Loucy (cell line): ENCODE measurements at regions not wholly inside any gene's neighbourhood (a gene's known extent, or its start where the extent isn't known, plus 50 kb on each side); places are given as distances from the start of the nearest gene placed in this dataset.
A peak's percentile ranks its signal among the peaks of the same experiment; 100 is the strongest.

Source experiments
- H2AFZ ChIP-seq: fragments of 200-600 bp; sonication (generic); 2 replicates; pipeline ENCODE4 v1.6.0; 2016; ENCODE audit warnings: antibody characterized with exemption, mild to moderate bottlenecking, low read length, moderate library complexity
- H3F3A ChIP-seq: fragments of 200-600 bp; 2 replicates; pipeline ENCODE4 v1.6.0; 2016; ENCODE audit warnings: antibody characterized with exemption, low read depth, mild to moderate bottlenecking
- H3K27me3 ChIP-seq: fragments of 200-600 bp; sonication (generic); 2 replicates; pipeline ENCODE4 v1.6.1; 2014; ENCODE audit warnings: low read length, mild to moderate bottlenecking; ENCODE audit not compliant: insufficient read depth, poor library complexity, severe bottlenecking
- H3K36me3 ChIP-seq: fragments of 200-600 bp; sonication (generic); 2 replicates; pipeline ENCODE4 v1.6.1; 2016; ENCODE audit warnings: low read length; ENCODE audit not compliant: insufficient read depth
- H3K4me1 ChIP-seq: fragments of 200-600 bp; sonication (generic); 2 replicates; pipeline ENCODE4 v1.5.1; 2014; ENCODE audit warnings: low read length, mild to moderate bottlenecking; ENCODE audit not compliant: insufficient read depth, poor library complexity, severe bottlenecking
- H3K4me2 ChIP-seq: fragments of 200-600 bp; sonication (generic); 2 replicates; pipeline ENCODE4 v1.6.0; 2014; ENCODE audit warnings: antibody characterized with exemption, low read length, low read depth, mild to moderate bottlenecking; ENCODE audit not compliant: poor library complexity, severe bottlenecking
- H3K4me3 ChIP-seq: fragments of 200-600 bp; sonication (generic); 2 replicates; pipeline ENCODE4 v1.5.1; 2014; ENCODE audit warnings: low read length, mild to moderate bottlenecking, mixed read lengths; ENCODE audit not compliant: poor library complexity, severe bottlenecking
- H3K79me2 ChIP-seq: fragments of 200-600 bp; sonication (generic); 2 replicates; pipeline ENCODE4 v1.6.1; 2014; ENCODE audit warnings: low read length; ENCODE audit not compliant: insufficient read depth
- H3K9ac ChIP-seq: fragments of 200-600 bp; sonication (generic); 2 replicates; pipeline ENCODE4 v1.6.0; 2014; ENCODE audit warnings: mild to moderate bottlenecking, low read depth, low read length, moderate library complexity; ENCODE audit not compliant: poor library complexity, severe bottlenecking
- H3K9me2 ChIP-seq: fragments of 200-600 bp; sonication (generic); replicated peaks from 2 replicates; pipeline ENCODE4 v1.6.1; 2016; ENCODE audit warnings: low read depth, low read length, mixed read lengths
- H3K9me3 ChIP-seq: fragments of 200-600 bp; sonication (generic); 2 replicates; pipeline ENCODE4 v1.6.1; 2014; ENCODE audit warnings: mild to moderate bottlenecking, antibody characterized with exemption, low read length, low read depth; ENCODE audit not compliant: insufficient read depth
- H4K20me1 ChIP-seq: fragments of 200-600 bp; sonication (generic); 2 replicates; pipeline ENCODE4 v1.6.0; 2014; ENCODE audit warnings: antibody characterized with exemption, low read length, mild to moderate bottlenecking; ENCODE audit not compliant: insufficient read depth, poor library complexity, severe bottlenecking
- EZH2phosphoT487 ChIP-seq: fragments of 200-600 bp; IDR thresholded peaks from 2 replicates; pipeline ENCODE4 v1.6.1; 2018; ENCODE audit warnings: antibody characterized with exemption, mild to moderate bottlenecking, moderate library complexity, borderline replicate concordance
- TF ChIP-seq, protein P1 (sequence below): fragments of 200-600 bp; sonication (generic); conservative IDR thresholded peaks from 2 replicates; pipeline ENCODE4 v1.5.1; 2014; ENCODE audit warnings: mild to moderate bottlenecking, antibody characterized with exemption, low read length

DNA sequence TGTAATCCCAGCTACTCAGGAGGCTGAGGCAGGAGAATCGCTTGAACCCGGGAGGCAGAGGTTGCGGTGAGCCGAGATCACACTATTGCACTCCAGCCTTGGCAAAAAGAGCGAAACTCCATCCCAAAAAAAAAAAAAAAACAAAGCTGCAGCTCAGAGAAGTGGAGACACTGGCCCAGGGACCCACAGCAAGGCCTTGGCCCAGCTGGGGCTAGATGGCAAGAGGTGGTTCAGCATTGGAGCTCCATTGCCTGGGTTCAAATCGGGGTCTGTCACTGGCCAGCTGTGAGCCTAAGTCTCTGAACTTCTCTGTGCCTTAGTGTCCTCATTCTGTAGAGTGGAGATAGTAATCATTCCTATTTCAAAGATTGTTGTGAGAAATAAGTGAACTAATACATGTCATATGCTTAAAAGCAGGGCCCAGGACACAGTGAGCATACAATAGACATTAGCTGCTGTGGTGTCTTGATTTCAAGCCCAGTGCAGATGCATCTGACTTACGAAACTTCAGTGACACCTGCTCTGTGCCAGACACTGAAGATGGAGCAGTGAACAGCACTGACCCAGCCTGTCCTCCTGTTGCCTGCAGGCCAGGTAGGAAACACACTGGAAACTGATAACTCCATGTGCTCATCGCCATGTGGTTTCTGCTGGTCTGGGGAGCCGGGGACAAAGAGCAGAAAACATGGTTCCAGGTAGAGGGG, 127.7 kb downstream of the C9orf50 start:
- H3K27me3 ChIP-seq, result no peaks in the 10 kb centered on the region
- TF ChIP-seq EZH2phosphoT487, result no peak
- TF ChIP-seq, protein P1, sequence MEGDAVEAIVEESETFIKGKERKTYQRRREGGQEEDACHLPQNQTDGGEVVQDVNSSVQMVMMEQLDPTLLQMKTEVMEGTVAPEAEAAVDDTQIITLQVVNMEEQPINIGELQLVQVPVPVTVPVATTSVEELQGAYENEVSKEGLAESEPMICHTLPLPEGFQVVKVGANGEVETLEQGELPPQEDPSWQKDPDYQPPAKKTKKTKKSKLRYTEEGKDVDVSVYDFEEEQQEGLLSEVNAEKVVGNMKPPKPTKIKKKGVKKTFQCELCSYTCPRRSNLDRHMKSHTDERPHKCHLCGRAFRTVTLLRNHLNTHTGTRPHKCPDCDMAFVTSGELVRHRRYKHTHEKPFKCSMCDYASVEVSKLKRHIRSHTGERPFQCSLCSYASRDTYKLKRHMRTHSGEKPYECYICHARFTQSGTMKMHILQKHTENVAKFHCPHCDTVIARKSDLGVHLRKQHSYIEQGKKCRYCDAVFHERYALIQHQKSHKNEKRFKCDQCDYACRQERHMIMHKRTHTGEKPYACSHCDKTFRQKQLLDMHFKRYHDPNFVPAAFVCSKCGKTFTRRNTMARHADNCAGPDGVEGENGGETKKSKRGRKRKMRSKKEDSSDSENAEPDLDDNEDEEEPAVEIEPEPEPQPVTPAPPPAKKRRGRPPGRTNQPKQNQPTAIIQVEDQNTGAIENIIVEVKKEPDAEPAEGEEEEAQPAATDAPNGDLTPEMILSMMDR, result no peak
- H3K4me3 ChIP-seq, result no peak overlapping the region
- H3F3A ChIP-seq, result no peaks in the 10 kb centered on the region
- no peak overlapping the region for H3K9ac ChIP-seq
- no peaks in the 10 kb centered on the region for H3K36me3 ChIP-seq
- no peak overlapping the region for H3K4me2 ChIP-seq
- H3K9me3 ChIP-seq, result no peaks in the 10 kb centered on the region
- no peak overlapping the region for H2AFZ ChIP-seq
- H3K79me2 ChIP-seq, result peaks cover 15% of the 10 kb centered on the region; the same call in 1 of the 2 replicates
- H3K9me2 ChIP-seq, result no peaks in the 10 kb centered on the region
- H3K4me1 ChIP-seq, result peaks cover 18% of the 10 kb centered on the region
- no peaks in the 10 kb centered on the region for H4K20me1 ChIP-seq

GRCh38 chr9:129491487-129491855, 129.4 kb downstream of the C9orf50 start:
- peaks cover 15% of the 10 kb centered on the region; the same call in 1 of the 2 replicates for H3K79me2 ChIP-seq
- TF ChIP-seq EZH2phosphoT487, result no peak
- TF ChIP-seq, protein P1, result no peak
- H3K36me3 ChIP-seq, result no peaks in the 10 kb centered on the region
- no peaks in the 10 kb centered on the region for H3F3A ChIP-seq
- no peak overlapping the region for H2AFZ ChIP-seq
- H3K4me3 ChIP-seq, result no peak overlapping the region
- H3K4me1 ChIP-seq, result peaks cover 19% of the 10 kb centered on the region
- no peaks in the 10 kb centered on the region for H3K9me3 ChIP-seq
- no peaks in the 10 kb centered on the region for H4K20me1 ChIP-seq
- H3K4me2 ChIP-seq, result peak overlapping the region; percentile 68
- H3K9me2 ChIP-seq, result no peaks in the 10 kb centered on the region
- H3K9ac ChIP-seq, result no peak overlapping the region
- no peaks in the 10 kb centered on the region for H3K27me3 ChIP-seq

GRCh38 chr9:129490583-129491486, 130.1 kb downstream of the C9orf50 start:
- Histone ChIP-seq H3F3A (no peaks in the 10 kb centered on the region), H3K4me2 (peak overlapping the region; percentile 68), H3K9me3 (no peaks in the 10 kb centered on the region), H3K4me1 (peaks cover 17% of the 10 kb centered on the region), H3K4me3 (peak overlapping the region; percentile 85), H3K9me2 (no peaks in the 10 kb centered on the region), H3K36me3 (no peaks in the 10 kb centered on the region), H3K79me2 (peaks cover 15% of the 10 kb centered on the region; the same call in 1 of the 2 replicates), H3K27me3 (no peaks in the 10 kb centered on the region), H2AFZ (no peak overlapping the region), H4K20me1 (no peaks in the 10 kb centered on the region), H3K9ac (no peak overlapping the region)
- no peak for TF ChIP-seq EZH2phosphoT487
- TF ChIP-seq, protein P1, result no peak
